ENCODE measurements at regions not wholly inside any gene's neighbourhood (a gene's known extent, or its start where the extent isn't known, plus 50 kb on each side); places are given as distances from the start of the nearest gene placed in this dataset.
A peak's percentile ranks its signal among the peaks of the same experiment; 100 is the strongest.

GRCh38 chr7:25813381-25813780, 338.6 kb upstream of the NFE2L3 start:
- no peak for TF ChIP-seq CTCF (IDR thresholded peaks at IDR 0.05)
- Mint-ChIP-seq H3K27ac (ENCODE audit: unreplicated experiment) (no peak overlapping the region), H3K27me3 (ENCODE audit: low read depth) (no peaks in the 10 kb centered on the region), H3K4me3 (ENCODE audit: unreplicated experiment) (no peak overlapping the region), H3K9me3 (ENCODE audit: low read depth) (peaks cover 19% of the 10 kb centered on the region), H3K4me1 (ENCODE audit: low read depth) (peaks cover 48% of the 10 kb centered on the region), H3K36me3 (ENCODE audit: low read depth) (peaks cover 7% of the 10 kb centered on the region)
- DNase-seq (ENCODE audit: low spot score) = no peak

GRCh38 chr7:25815711-25816110, 336.3 kb upstream of the NFE2L3 start:
- peaks cover 14% of the 10 kb centered on the region for H3K9me3 Mint-ChIP-seq (ENCODE audit: low read depth)
- TF ChIP-seq CTCF (IDR thresholded peaks at IDR 0.05) = no peak
- no peaks in the 10 kb centered on the region for H3K27me3 Mint-ChIP-seq (ENCODE audit: low read depth)
- no peak overlapping the region for H3K4me3 Mint-ChIP-seq (ENCODE audit: unreplicated experiment)
- no peak for DNase-seq (ENCODE audit: low spot score)
- peaks cover 28% of the 10 kb centered on the region for H3K4me1 Mint-ChIP-seq (ENCODE audit: low read depth)
- H3K27ac Mint-ChIP-seq (ENCODE audit: unreplicated experiment) = no peak overlapping the region
- H3K36me3 Mint-ChIP-seq (ENCODE audit: low read depth) = peaks cover 6% of the 10 kb centered on the region

GRCh38 chr7:25820432-25821040, 331.5 kb upstream of the NFE2L3 start:
- peaks cover 11% of the 10 kb centered on the region for H3K9me3 Mint-ChIP-seq (ENCODE audit: low read depth)
- H3K27ac Mint-ChIP-seq (ENCODE audit: unreplicated experiment) = no peak overlapping the region
- H3K4me3 Mint-ChIP-seq (ENCODE audit: unreplicated experiment) = no peak overlapping the region
- no peak for DNase-seq (ENCODE audit: low spot score)
- no peaks in the 10 kb centered on the region for H3K27me3 Mint-ChIP-seq (ENCODE audit: low read depth)
- peaks cover 6% of the 10 kb centered on the region for H3K36me3 Mint-ChIP-seq (ENCODE audit: low read depth)
- peaks cover 26% of the 10 kb centered on the region for H3K4me1 Mint-ChIP-seq (ENCODE audit: low read depth)
- TF ChIP-seq CTCF (IDR thresholded peaks at IDR 0.05) = peak; percentile 74

- Mint-ChIP-seq H3K9me3 (ENCODE audit: low read depth) (peaks cover 11% of the 10 kb centered on the region), H3K27ac (ENCODE audit: unreplicated experiment) (no peak overlapping the region), H3K4me1 (ENCODE audit: low read depth) (peaks cover 26% of the 10 kb centered on the region), H3K4me3 (ENCODE audit: unreplicated experiment) (no peak overlapping the region), H3K36me3 (ENCODE audit: low read depth) (peaks cover 6% of the 10 kb centered on the region), H3K27me3 (ENCODE audit: low read depth) (no peaks in the 10 kb centered on the region)
- no peak for TF ChIP-seq CTCF (IDR thresholded peaks at IDR 0.05)
- no peak for DNase-seq (ENCODE audit: low spot score)
These were observed 330.8 kb upstream of the NFE2L3 start for GRCh38 chr7:25821225-25821624.

- peaks cover 9% of the 10 kb centered on the region for H3K9me3 Mint-ChIP-seq (ENCODE audit: low read depth)
- H3K4me1 Mint-ChIP-seq (ENCODE audit: low read depth) = peaks cover 13% of the 10 kb centered on the region
- H3K36me3 Mint-ChIP-seq (ENCODE audit: low read depth) = peaks cover 3% of the 10 kb centered on the region
- no peak overlapping the region for H3K4me3 Mint-ChIP-seq (ENCODE audit: unreplicated experiment)
- H3K27ac Mint-ChIP-seq (ENCODE audit: unreplicated experiment) = no peak overlapping the region
- TF ChIP-seq CTCF (IDR thresholded peaks at IDR 0.05) = no peak
- DNase-seq (ENCODE audit: low spot score) = no peak
- no peaks in the 10 kb centered on the region for H3K27me3 Mint-ChIP-seq (ENCODE audit: low read depth)
These were observed 329.2 kb upstream of the NFE2L3 start for GRCh38 chr7:25822823-25823222.

All from chondrocyte (in vitro differentiated cells).